OCI-LY1 (cell line): ENCODE measurements at regions not wholly inside any gene's neighbourhood (a gene's known extent, or its start where the extent isn't known, plus 50 kb on each side); places are given as distances from the start of the nearest gene placed in this dataset.

Experiments
- H2AFZ ChIP-seq: fragments of 200-600 bp; sonication (generic), shearing (Covaris generic); 2 replicates; pipeline ENCODE4 v1.6.0; 2014; ENCODE audit warnings: antibody characterized with exemption, mild to moderate bottlenecking, low read length
- H3F3A ChIP-seq: fragments of 200-600 bp; sonication (generic), shearing (Covaris generic); 2 replicates; pipeline ENCODE4 v1.6.0; 2014; ENCODE audit warnings: mild to moderate bottlenecking, antibody characterized with exemption, low read length, moderate library complexity; ENCODE audit not compliant: insufficient read depth
- H3K27ac ChIP-seq: fragments of 200-600 bp; sonication (generic); 2 replicates; pipeline ENCODE4 v1.5.1; 2014; ENCODE audit warnings: low read length, mixed run types, mild to moderate bottlenecking, low read depth; ENCODE audit not compliant: poor library complexity, severe bottlenecking
- H3K27me3 ChIP-seq: fragments of 200-600 bp; sonication (generic); 2 replicates; pipeline ENCODE4 v1.6.0; 2014; ENCODE audit warnings: antibody characterized with exemption, mild to moderate bottlenecking, low read length, moderate library complexity; ENCODE audit not compliant: insufficient read depth
- H3K36me3 ChIP-seq: fragments of 200-600 bp; sonication (generic); 2 replicates; pipeline ENCODE4 v1.6.1; 2014; ENCODE audit warnings: mild to moderate bottlenecking, antibody characterized with exemption, low read length, moderate library complexity, mixed read lengths; ENCODE audit not compliant: insufficient read depth
- H3K4me1 ChIP-seq: fragments of 200-600 bp; sonication (generic); 2 replicates; pipeline ENCODE4 v1.5.1; 2014; ENCODE audit warnings: mild to moderate bottlenecking, low read length, moderate library complexity; ENCODE audit not compliant: insufficient read depth, severe bottlenecking
- H3K4me2 ChIP-seq: fragments of 200-600 bp; sonication (generic), shearing (Covaris generic); 2 replicates; pipeline ENCODE4 v1.6.1; 2014; ENCODE audit warnings: low read length
- H3K4me3 ChIP-seq: fragments of 200-600 bp; sonication (generic); 2 replicates; pipeline ENCODE4 v1.5.1; 2014; ENCODE audit warnings: low read length, low read depth, mild to moderate bottlenecking, mixed read lengths; ENCODE audit not compliant: poor library complexity, severe bottlenecking
- H3K79me2 ChIP-seq: fragments of 200-600 bp; shearing (Covaris generic); 2 replicates; pipeline ENCODE4 v1.6.1; 2016; ENCODE audit warnings: mixed run types, low read length, mixed read lengths; ENCODE audit not compliant: insufficient read depth
- H3K9ac ChIP-seq: fragments of 200-600 bp; sonication (generic), shearing (Covaris generic); 2 replicates; pipeline ENCODE4 v1.6.1; 2014; ENCODE audit warnings: mild to moderate bottlenecking, low read length, mixed read lengths
- H3K9me2 ChIP-seq: fragments of 200-600 bp; sonication (generic), shearing (Covaris generic); 2 replicates; pipeline ENCODE4 v1.6.1; 2014; ENCODE audit warnings: low read depth, mild to moderate bottlenecking, low read length, mixed read lengths
- H3K9me3 ChIP-seq: fragments of 200-600 bp; shearing (Covaris generic); 2 replicates; pipeline ENCODE4 v1.6.1; 2014; ENCODE audit warnings: low read length, mixed read lengths
- H4K20me1 ChIP-seq: fragments of 200-600 bp; sonication (generic), shearing (Covaris generic); 2 replicates; pipeline ENCODE4 v1.6.0; 2016; ENCODE audit warnings: mild to moderate bottlenecking, low read length; ENCODE audit not compliant: insufficient read depth
- EZH2 ChIP-seq: fragments of 200-600 bp; sonication (generic), shearing (Covaris generic); IDR thresholded peaks from 2 replicates; pipeline ENCODE4 v1.8.0; 2017; ENCODE audit warnings: borderline replicate concordance, mixed run types, mild to moderate bottlenecking, antibody characterized with exemption, low read length, moderate library complexity, mixed read lengths
- TF ChIP-seq, protein P1 (sequence below): fragments of 200-600 bp; sonication (generic), shearing (Covaris generic); IDR thresholded peaks from 2 replicates; pipeline ENCODE4 v1.5.1; 2017; ENCODE audit warnings: mild to moderate bottlenecking, antibody characterized with exemption, low read length, moderate library complexity, mixed read lengths

DNA sequence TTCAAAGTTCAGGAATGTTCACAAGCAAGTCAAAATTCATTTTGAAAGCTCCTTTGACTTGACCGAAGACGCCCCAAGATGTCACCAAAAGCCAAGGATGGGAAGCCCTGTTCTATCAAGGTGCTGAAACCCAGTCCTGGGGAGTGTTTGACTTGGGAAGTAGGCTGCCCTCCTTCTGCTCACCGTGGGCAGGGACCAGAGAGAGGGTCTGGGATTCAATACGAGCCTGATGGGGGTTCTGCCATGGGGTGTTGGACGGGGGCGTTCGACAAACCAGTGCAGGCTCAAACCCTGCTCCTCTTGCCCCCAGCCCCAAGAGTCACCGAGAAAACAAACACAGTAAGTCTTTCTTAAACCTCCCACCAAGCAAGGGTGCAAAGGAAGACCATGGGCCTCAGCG, 150.1 kb upstream of the DIO3 start:
- Histone ChIP-seq H3K9ac (no peak overlapping the region), H3K4me1 (no peaks in the 10 kb centered on the region), H4K20me1 (no peaks in the 10 kb centered on the region), H3K9me3 (no peaks in the 10 kb centered on the region), H3K79me2 (no peaks in the 10 kb centered on the region), H2AFZ (no peak overlapping the region), H3F3A (no peaks in the 10 kb centered on the region), H3K27me3 (no peaks in the 10 kb centered on the region), H3K4me3 (no peak overlapping the region), H3K27ac (no peak overlapping the region), H3K36me3 (no peaks in the 10 kb centered on the region), H3K9me2 (no peaks in the 10 kb centered on the region), H3K4me2 (no peak overlapping the region)
- TF ChIP-seq, protein P1, sequence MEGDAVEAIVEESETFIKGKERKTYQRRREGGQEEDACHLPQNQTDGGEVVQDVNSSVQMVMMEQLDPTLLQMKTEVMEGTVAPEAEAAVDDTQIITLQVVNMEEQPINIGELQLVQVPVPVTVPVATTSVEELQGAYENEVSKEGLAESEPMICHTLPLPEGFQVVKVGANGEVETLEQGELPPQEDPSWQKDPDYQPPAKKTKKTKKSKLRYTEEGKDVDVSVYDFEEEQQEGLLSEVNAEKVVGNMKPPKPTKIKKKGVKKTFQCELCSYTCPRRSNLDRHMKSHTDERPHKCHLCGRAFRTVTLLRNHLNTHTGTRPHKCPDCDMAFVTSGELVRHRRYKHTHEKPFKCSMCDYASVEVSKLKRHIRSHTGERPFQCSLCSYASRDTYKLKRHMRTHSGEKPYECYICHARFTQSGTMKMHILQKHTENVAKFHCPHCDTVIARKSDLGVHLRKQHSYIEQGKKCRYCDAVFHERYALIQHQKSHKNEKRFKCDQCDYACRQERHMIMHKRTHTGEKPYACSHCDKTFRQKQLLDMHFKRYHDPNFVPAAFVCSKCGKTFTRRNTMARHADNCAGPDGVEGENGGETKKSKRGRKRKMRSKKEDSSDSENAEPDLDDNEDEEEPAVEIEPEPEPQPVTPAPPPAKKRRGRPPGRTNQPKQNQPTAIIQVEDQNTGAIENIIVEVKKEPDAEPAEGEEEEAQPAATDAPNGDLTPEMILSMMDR = no peak
- TF ChIP-seq EZH2 = no peak

DNA sequence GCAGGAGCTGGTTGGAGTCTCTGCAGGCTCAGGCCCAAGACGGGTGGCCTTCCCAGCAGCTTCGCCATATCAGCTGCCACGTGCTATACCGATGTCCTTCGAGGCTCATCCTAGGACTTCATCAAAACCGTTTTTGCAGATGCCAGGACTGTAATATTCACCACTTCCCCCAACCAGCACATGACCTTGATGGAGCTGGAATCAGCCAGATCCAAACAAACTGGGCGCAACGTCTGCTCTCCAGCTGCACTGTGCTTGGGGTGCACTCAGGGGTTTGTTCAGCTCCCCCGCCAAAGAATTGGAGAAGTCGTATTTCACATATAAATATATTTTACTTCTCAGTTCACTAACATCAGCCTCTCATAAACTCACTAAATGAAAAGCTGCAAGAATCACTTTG, 149.5 kb upstream of the DIO3 start:
- Histone ChIP-seq H3K4me1 (no peaks in the 10 kb centered on the region), H3F3A (no peaks in the 10 kb centered on the region), H3K9ac (no peak overlapping the region), H2AFZ (no peak overlapping the region), H3K9me2 (no peaks in the 10 kb centered on the region), H3K4me2 (no peak overlapping the region), H3K27me3 (no peaks in the 10 kb centered on the region), H4K20me1 (no peaks in the 10 kb centered on the region), H3K36me3 (no peaks in the 10 kb centered on the region), H3K27ac (no peak overlapping the region), H3K79me2 (no peaks in the 10 kb centered on the region), H3K4me3 (no peak overlapping the region), H3K9me3 (no peaks in the 10 kb centered on the region)
- TF ChIP-seq, protein P1 = no peak
- TF ChIP-seq EZH2 = no peak

DNA sequence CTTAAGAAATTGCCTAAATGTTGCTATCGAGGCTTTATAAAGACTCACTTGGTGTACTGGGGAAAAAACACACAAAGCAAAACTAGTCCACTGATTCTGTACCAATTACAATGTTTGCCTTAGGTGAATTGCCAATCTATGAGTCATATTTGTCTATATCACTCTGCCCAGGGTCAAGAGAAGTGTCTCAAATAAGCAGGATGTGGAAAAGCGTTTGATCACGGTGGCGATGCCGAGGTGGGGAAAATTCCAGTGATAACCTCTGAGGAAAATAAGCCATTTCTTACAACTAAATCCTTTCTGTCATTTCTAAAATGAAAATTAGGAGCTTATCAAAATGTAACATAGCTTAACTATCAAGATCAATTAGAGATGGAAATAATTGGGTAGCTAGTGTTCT, 148.6 kb upstream of the DIO3 start:
- no peaks in the 10 kb centered on the region for H3K36me3 ChIP-seq
- no peaks in the 10 kb centered on the region for H3K9me2 ChIP-seq
- no peaks in the 10 kb centered on the region for H3K27me3 ChIP-seq
- no peak overlapping the region for H3K27ac ChIP-seq
- H3K4me2 ChIP-seq = no peak overlapping the region
- no peak overlapping the region for H2AFZ ChIP-seq
- H3F3A ChIP-seq = no peaks in the 10 kb centered on the region
- no peaks in the 10 kb centered on the region for H4K20me1 ChIP-seq
- H3K4me3 ChIP-seq = no peak overlapping the region
- H3K79me2 ChIP-seq = no peaks in the 10 kb centered on the region
- TF ChIP-seq, protein P1 = no peak
- no peak for TF ChIP-seq EZH2
- H3K4me1 ChIP-seq = no peaks in the 10 kb centered on the region
- no peak overlapping the region for H3K9ac ChIP-seq
- H3K9me3 ChIP-seq = no peaks in the 10 kb centered on the region
